HG03378 (cell line): ENCODE measurements at regions not wholly inside any gene's neighbourhood (a gene's known extent, or its start where the extent isn't known, plus 50 kb on each side); places are given as distances from the start of the nearest gene placed in this dataset.
A peak's percentile ranks its signal among the peaks of the same experiment; 100 is the strongest.
"Not testable (repeated sequence)": the region's sequence is repeated elsewhere in the genome, so short reads cannot be mapped to it uniquely, and the experiment has no call there.

ENCODE experiments used
- ATAC-seq: cut with Tn5 transposase; IDR thresholded peaks from one replicate; pipeline ENCODE4 v1.9.1; 2021; ENCODE audit warnings: mild to moderate bottlenecking, moderate library complexity; ENCODE audit not compliant: unreplicated experiment

- ATAC-seq = no peak
Observed at GRCh38 chr2:88396209-88396608, 56.3 kb downstream of the FOXI3 start.

GRCh38 chr2:88377641-88377991 lies 74.9 kb downstream of the FOXI3 start:
- ATAC-seq = no peak

GRCh38 chr2:88372042-88372441 lies 80.5 kb downstream of the FOXI3 start:
- ATAC-seq = no peak

GRCh38 chr2:88365408-88365807 lies 87.1 kb downstream of the FOXI3 start:
- not testable (repeated sequence) for ATAC-seq

GRCh38 chr2:88355486-88355885 lies 97.0 kb downstream of the FOXI3 start:
- no peak for ATAC-seq

- ATAC-seq = no peak
Observed at GRCh38 chr2:88351249-88351601, 101.3 kb downstream of the FOXI3 start.

- ATAC-seq = peak; percentile 63
Observed at GRCh38 chr2:88350331-88351248, 101.9 kb downstream of the FOXI3 start.

- ATAC-seq = no peak
Observed at GRCh38 chr2:88345842-88346241, 106.7 kb downstream of the FOXI3 start.

- no peak for ATAC-seq
Observed at GRCh38 chr2:88342749-88343148, 109.7 kb downstream of the FOXI3 start.

GRCh38 chr2:88334418-88334817 lies 118.1 kb downstream of the FOXI3 start:
- no peak for ATAC-seq

- no peak for ATAC-seq
Observed at GRCh38 chr2:88331239-88331638, 121.3 kb downstream of the FOXI3 start.

- peak; percentile 82 for ATAC-seq
Observed at GRCh38 chr2:88329815-88330603, 122.5 kb downstream of the FOXI3 start.

- no peak for ATAC-seq
Observed at GRCh38 chr2:88321449-88322248, 130.8 kb downstream of the FOXI3 start.

GRCh38 chr2:88320076-88320773 lies 132.3 kb downstream of the FOXI3 start:
- ATAC-seq = no peak

GRCh38 chr2:88318956-88319330 lies 133.6 kb downstream of the FOXI3 start:
- ATAC-seq = no peak

- no peak for ATAC-seq
Observed at GRCh38 chr2:88318071-88318955, 134.2 kb downstream of the FOXI3 start.

- no peak for ATAC-seq
Observed at GRCh38 chr2:88310787-88311186, 140.6 kb downstream of the THNSL2 start.

GRCh38 chr2:88307817-88308216 lies 137.7 kb downstream of the THNSL2 start:
- ATAC-seq = no peak

GRCh38 chr2:88303865-88304264 lies 133.7 kb downstream of the THNSL2 start:
- no peak for ATAC-seq

- ATAC-seq = no peak
Observed at GRCh38 chr2:88296247-88296646, 126.1 kb downstream of the THNSL2 start.
